ENCODE measurements at regions not wholly inside any gene's neighbourhood (a gene's known extent, or its start where the extent isn't known, plus 50 kb on each side); places are given as distances from the start of the nearest gene placed in this dataset.

GRCh38 chr5:42026446-42026845 lies 101.4 kb downstream of the FBXO4 start:
- Histone ChIP-seq H3K9me2 (replicated peaks; ENCODE audit: low read depth, low read length) (no peaks in the 10 kb centered on the region), H3F3A (ENCODE audit: low read depth) (no peaks in the 10 kb centered on the region), H3K36me3 (ENCODE audit: insufficient read depth, low read length) (no peaks in the 10 kb centered on the region), H3K9me3 (ENCODE audit: insufficient read depth, low read depth, low read length) (no peaks in the 10 kb centered on the region), H3K4me2 (ENCODE audit: low read depth, low read length, poor library complexity, severe bottlenecking) (no peak overlapping the region), H3K9ac (ENCODE audit: low read depth, low read length, poor library complexity, severe bottlenecking) (no peak overlapping the region), H2AFZ (ENCODE audit: low read length) (no peak overlapping the region), H3K4me3 (ENCODE audit: low read length, poor library complexity, severe bottlenecking) (no peak overlapping the region), H3K4me1 (ENCODE audit: insufficient read depth, low read length, poor library complexity, severe bottlenecking) (no peaks in the 10 kb centered on the region), H4K20me1 (ENCODE audit: insufficient read depth, low read length, poor library complexity, severe bottlenecking) (no peaks in the 10 kb centered on the region), H3K27me3 (ENCODE audit: insufficient read depth, low read length, poor library complexity, severe bottlenecking) (no peaks in the 10 kb centered on the region), H3K79me2 (ENCODE audit: insufficient read depth, low read length) (no peaks in the 10 kb centered on the region)
- TF ChIP-seq, protein P1, sequence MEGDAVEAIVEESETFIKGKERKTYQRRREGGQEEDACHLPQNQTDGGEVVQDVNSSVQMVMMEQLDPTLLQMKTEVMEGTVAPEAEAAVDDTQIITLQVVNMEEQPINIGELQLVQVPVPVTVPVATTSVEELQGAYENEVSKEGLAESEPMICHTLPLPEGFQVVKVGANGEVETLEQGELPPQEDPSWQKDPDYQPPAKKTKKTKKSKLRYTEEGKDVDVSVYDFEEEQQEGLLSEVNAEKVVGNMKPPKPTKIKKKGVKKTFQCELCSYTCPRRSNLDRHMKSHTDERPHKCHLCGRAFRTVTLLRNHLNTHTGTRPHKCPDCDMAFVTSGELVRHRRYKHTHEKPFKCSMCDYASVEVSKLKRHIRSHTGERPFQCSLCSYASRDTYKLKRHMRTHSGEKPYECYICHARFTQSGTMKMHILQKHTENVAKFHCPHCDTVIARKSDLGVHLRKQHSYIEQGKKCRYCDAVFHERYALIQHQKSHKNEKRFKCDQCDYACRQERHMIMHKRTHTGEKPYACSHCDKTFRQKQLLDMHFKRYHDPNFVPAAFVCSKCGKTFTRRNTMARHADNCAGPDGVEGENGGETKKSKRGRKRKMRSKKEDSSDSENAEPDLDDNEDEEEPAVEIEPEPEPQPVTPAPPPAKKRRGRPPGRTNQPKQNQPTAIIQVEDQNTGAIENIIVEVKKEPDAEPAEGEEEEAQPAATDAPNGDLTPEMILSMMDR (conservative IDR thresholded peaks at IDR 0.05; ENCODE audit: low read length) = no peak
- no peak for TF ChIP-seq EZH2phosphoT487 (IDR thresholded peaks at IDR 0.05; ENCODE audit: borderline replicate concordance)

GRCh38 chr5:42032137-42032536 lies 107.1 kb downstream of the FBXO4 start:
- Histone ChIP-seq H4K20me1 (ENCODE audit: insufficient read depth, low read length, poor library complexity, severe bottlenecking) (no peaks in the 10 kb centered on the region), H3K79me2 (ENCODE audit: insufficient read depth, low read length) (no peaks in the 10 kb centered on the region), H3K4me2 (ENCODE audit: low read depth, low read length, poor library complexity, severe bottlenecking) (no peak overlapping the region), H3K9ac (ENCODE audit: low read depth, low read length, poor library complexity, severe bottlenecking) (no peak overlapping the region), H3K4me1 (ENCODE audit: insufficient read depth, low read length, poor library complexity, severe bottlenecking) (no peaks in the 10 kb centered on the region), H3K9me3 (ENCODE audit: insufficient read depth, low read depth, low read length) (no peaks in the 10 kb centered on the region), H3K36me3 (ENCODE audit: insufficient read depth, low read length) (no peaks in the 10 kb centered on the region), H3K27me3 (ENCODE audit: insufficient read depth, low read length, poor library complexity, severe bottlenecking) (no peaks in the 10 kb centered on the region), H3K9me2 (replicated peaks; ENCODE audit: low read depth, low read length) (no peaks in the 10 kb centered on the region), H2AFZ (ENCODE audit: low read length) (no peak overlapping the region), H3F3A (ENCODE audit: low read depth) (no peaks in the 10 kb centered on the region), H3K4me3 (ENCODE audit: low read length, poor library complexity, severe bottlenecking) (no peak overlapping the region)
- TF ChIP-seq, protein P1 (conservative IDR thresholded peaks at IDR 0.05; ENCODE audit: low read length) = no peak
- TF ChIP-seq EZH2phosphoT487 (IDR thresholded peaks at IDR 0.05; ENCODE audit: borderline replicate concordance) = no peak

DNA sequence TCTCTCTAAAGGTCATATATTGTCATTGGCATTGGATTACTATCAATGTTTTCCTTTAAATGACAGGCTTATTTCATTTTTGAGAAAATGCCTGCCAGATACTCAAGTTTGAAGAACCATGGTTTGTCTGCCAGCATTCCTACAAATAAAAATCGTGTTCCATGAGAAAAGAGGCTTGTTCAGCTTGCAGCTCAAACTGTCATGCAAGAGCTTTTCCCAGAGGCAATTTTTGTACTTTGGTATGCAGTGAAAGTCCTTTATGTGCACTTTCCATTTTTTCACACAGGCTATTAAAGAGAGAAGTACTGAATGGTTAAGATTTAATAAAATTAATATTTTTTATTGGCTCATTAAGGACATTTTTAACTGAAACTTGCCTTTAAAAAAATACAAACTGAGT lies 110.4 kb downstream of the FBXO4 start:
- no peaks in the 10 kb centered on the region for H3F3A ChIP-seq (ENCODE audit: low read depth)
- TF ChIP-seq EZH2phosphoT487 (IDR thresholded peaks at IDR 0.05; ENCODE audit: borderline replicate concordance) = no peak
- TF ChIP-seq, protein P1 (conservative IDR thresholded peaks at IDR 0.05; ENCODE audit: low read length) = no peak
- H3K27me3 ChIP-seq (ENCODE audit: insufficient read depth, low read length, poor library complexity, severe bottlenecking) = no peaks in the 10 kb centered on the region
- H3K4me1 ChIP-seq (ENCODE audit: insufficient read depth, low read length, poor library complexity, severe bottlenecking) = no peaks in the 10 kb centered on the region
- H2AFZ ChIP-seq (ENCODE audit: low read length) = no peak overlapping the region
- no peaks in the 10 kb centered on the region for H3K9me2 ChIP-seq (replicated peaks; ENCODE audit: low read depth, low read length)
- no peak overlapping the region for H3K9ac ChIP-seq (ENCODE audit: low read depth, low read length, poor library complexity, severe bottlenecking)
- no peaks in the 10 kb centered on the region for H3K79me2 ChIP-seq (ENCODE audit: insufficient read depth, low read length)
- H3K36me3 ChIP-seq (ENCODE audit: insufficient read depth, low read length) = no peaks in the 10 kb centered on the region
- no peaks in the 10 kb centered on the region for H4K20me1 ChIP-seq (ENCODE audit: insufficient read depth, low read length, poor library complexity, severe bottlenecking)
- H3K4me2 ChIP-seq (ENCODE audit: low read depth, low read length, poor library complexity, severe bottlenecking) = no peak overlapping the region
- no peaks in the 10 kb centered on the region for H3K9me3 ChIP-seq (ENCODE audit: insufficient read depth, low read depth, low read length)
- no peak overlapping the region for H3K4me3 ChIP-seq (ENCODE audit: low read length, poor library complexity, severe bottlenecking)
